ENCODE measurements at regions not wholly inside any gene's neighbourhood (a gene's known extent, or its start where the extent isn't known, plus 50 kb on each side); places are given as distances from the start of the nearest gene placed in this dataset.

DNA sequence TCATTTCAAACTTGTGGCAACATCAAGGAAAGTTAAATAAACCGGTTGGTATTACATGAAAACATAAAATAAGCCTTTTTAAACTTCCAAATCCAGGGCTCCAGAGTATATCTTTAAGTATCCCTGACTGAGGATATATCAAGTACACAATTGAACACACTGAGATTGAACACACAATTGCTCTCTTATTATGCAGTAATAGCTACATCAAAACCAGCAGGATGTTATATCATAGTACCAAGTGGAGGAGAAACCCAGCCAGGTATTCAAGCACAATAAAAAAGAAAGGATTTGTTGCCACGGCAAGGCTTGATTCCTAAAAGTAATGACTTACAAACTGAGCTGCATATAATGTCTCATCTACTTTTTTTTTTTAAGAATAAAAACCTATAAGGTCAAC lies 605.8 kb downstream of the SPOCK3 start:
- TF ChIP-seq REST (IDR thresholded peaks at IDR 0.05; ENCODE audit: insufficient replicate concordance, low read depth) (no peak), GABPA (IDR thresholded peaks at IDR 0.05; ENCODE audit: low read depth) (no peak), POLR2AphosphoS5 (IDR thresholded peaks at IDR 0.05; ENCODE audit: low read depth) (no peak), SPI1 (IDR thresholded peaks at IDR 0.05; ENCODE audit: borderline replicate concordance, low read depth) (no peak)
- TF ChIP-seq, protein P1, sequence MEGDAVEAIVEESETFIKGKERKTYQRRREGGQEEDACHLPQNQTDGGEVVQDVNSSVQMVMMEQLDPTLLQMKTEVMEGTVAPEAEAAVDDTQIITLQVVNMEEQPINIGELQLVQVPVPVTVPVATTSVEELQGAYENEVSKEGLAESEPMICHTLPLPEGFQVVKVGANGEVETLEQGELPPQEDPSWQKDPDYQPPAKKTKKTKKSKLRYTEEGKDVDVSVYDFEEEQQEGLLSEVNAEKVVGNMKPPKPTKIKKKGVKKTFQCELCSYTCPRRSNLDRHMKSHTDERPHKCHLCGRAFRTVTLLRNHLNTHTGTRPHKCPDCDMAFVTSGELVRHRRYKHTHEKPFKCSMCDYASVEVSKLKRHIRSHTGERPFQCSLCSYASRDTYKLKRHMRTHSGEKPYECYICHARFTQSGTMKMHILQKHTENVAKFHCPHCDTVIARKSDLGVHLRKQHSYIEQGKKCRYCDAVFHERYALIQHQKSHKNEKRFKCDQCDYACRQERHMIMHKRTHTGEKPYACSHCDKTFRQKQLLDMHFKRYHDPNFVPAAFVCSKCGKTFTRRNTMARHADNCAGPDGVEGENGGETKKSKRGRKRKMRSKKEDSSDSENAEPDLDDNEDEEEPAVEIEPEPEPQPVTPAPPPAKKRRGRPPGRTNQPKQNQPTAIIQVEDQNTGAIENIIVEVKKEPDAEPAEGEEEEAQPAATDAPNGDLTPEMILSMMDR (IDR thresholded peaks at IDR 0.05; ENCODE audit: insufficient read depth, low read length) = no peak

All from HL-60 (cell line).